ENCODE measurements at regions not wholly inside any gene's neighbourhood (a gene's known extent, or its start where the extent isn't known, plus 50 kb on each side); places are given as distances from the start of the nearest gene placed in this dataset.

DNA sequence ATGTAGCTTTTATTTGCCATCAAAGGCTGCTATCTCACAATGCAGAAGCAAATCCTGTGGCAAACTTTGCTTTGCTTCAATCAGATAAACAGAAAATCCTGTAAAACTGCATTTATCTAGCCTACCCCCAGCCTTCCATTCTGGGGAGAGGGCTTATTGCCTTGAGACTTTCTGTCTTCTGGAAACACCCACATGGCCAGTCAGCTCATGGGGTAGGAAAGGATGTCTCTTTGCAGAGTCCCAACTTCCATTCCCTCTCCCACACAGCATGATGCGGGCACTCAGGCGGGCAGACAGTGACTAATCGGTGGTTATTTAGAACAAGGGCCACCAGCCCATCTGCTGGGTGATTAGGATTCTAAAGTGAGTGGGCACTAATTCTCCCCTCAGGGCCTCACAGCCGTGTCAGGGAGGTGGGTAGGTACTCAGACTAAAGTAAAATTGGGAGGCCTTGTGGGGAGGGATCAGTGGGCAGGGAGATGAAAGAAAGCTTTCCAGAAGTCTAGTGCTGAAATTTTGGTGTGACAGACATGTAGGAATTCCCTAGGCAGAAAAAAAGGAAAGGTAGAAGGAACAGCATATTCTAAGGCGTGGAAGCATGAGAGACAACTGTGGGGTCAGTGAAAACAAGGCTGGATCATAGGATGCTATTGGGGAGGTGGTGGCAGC lies 720.5 kb downstream of the VRK1 start:
- TF ChIP-seq TCF12 (IDR thresholded peaks at IDR 0.05; ENCODE audit: low read depth) (no peak), TAF1 (IDR thresholded peaks at IDR 0.05; ENCODE audit: low read depth) (no peak), EP300 (IDR thresholded peaks at IDR 0.05; ENCODE audit: borderline replicate concordance) (no peak), EGR1 (IDR thresholded peaks at IDR 0.05) (no peak), RAD21 (IDR thresholded peaks at IDR 0.05; ENCODE audit: low read depth) (no peak)
- TF ChIP-seq, protein P1, sequence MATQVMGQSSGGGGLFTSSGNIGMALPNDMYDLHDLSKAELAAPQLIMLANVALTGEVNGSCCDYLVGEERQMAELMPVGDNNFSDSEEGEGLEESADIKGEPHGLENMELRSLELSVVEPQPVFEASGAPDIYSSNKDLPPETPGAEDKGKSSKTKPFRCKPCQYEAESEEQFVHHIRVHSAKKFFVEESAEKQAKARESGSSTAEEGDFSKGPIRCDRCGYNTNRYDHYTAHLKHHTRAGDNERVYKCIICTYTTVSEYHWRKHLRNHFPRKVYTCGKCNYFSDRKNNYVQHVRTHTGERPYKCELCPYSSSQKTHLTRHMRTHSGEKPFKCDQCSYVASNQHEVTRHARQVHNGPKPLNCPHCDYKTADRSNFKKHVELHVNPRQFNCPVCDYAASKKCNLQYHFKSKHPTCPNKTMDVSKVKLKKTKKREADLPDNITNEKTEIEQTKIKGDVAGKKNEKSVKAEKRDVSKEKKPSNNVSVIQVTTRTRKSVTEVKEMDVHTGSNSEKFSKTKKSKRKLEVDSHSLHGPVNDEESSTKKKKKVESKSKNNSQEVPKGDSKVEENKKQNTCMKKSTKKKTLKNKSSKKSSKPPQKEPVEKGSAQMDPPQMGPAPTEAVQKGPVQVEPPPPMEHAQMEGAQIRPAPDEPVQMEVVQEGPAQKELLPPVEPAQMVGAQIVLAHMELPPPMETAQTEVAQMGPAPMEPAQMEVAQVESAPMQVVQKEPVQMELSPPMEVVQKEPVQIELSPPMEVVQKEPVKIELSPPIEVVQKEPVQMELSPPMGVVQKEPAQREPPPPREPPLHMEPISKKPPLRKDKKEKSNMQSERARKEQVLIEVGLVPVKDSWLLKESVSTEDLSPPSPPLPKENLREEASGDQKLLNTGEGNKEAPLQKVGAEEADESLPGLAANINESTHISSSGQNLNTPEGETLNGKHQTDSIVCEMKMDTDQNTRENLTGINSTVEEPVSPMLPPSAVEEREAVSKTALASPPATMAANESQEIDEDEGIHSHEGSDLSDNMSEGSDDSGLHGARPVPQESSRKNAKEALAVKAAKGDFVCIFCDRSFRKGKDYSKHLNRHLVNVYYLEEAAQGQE (IDR thresholded peaks at IDR 0.05; ENCODE audit: low read depth): no peak
- TF ChIP-seq, protein P2, sequence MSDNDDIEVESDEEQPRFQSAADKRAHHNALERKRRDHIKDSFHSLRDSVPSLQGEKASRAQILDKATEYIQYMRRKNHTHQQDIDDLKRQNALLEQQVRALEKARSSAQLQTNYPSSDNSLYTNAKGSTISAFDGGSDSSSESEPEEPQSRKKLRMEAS (IDR thresholded peaks at IDR 0.05): no peak
